ENCODE measurements at regions not wholly inside any gene's neighbourhood (a gene's known extent, or its start where the extent isn't known, plus 50 kb on each side); places are given as distances from the start of the nearest gene placed in this dataset.

DNA sequence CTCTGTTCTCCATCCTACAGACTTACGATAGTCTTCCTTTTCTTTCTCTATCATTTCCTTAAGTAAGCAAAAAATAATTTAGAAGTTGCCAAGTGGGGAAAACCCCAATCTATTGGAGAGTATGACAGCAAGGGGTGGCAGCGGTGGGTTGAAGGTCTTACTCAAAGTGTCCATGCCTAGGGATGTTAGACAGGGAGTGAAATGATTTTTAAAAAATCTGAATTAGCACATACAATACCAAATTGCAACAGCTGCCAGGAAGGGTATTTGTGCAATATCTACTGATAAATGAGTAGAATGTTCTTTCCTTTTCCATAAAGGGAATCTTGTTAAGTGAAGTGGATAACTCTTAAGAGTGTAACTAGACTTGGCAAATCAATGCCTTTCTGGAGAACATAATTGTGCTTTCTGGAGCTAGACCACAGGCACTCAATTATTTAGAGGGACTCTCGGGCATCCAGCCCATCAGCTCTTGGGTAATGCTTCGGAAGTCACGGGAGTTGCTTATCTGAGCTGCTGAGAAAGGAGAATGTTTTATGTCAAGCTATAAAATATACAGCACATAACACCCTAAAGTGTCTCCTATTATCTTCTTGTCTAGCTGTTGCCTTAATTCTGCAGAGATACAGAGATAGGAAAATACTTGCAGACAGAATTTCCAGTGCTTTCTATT, 151.5 kb downstream of the KCNJ2 start:
- H3K4me2 ChIP-seq (ENCODE audit: insufficient read depth in 1 of 2, low read depth in 2 of 2, low read length in 2 of 2) = no peak overlapping the region
- H2BK12ac ChIP-seq (ENCODE audit: low read depth, low read length) = no peak overlapping the region
- no peak overlapping the region for H3K9ac ChIP-seq (replicated peaks in 1 of 4; ENCODE audit: extremely low read depth in 1 of 4, low read depth in 3 of 4, low read length in 3 of 4)
- no peaks in the 10 kb centered on the region for H3K79me2 ChIP-seq (ENCODE audit: control insufficient read depth in 1 of 2, insufficient read depth in 2 of 2, low read length in 2 of 2)
- H3K27me3 ChIP-seq (replicated peaks in 1 of 4; ENCODE audit: control insufficient read depth in 3 of 4, extremely low read depth in 1 of 4, insufficient read depth in 3 of 4, low read length in 3 of 4) = no peaks in the 10 kb centered on the region
- no peak overlapping the region for H2AFZ ChIP-seq (ENCODE audit: low read length)
- H3K23ac ChIP-seq (ENCODE audit: insufficient read length) = no peak overlapping the region
- no peak overlapping the region for H3K27ac ChIP-seq (ENCODE audit: low read depth, low read length)
- H3K4ac ChIP-seq (replicated peaks; ENCODE audit: insufficient read length, low read depth, low read length) = no peak overlapping the region
- no peak overlapping the region for H2BK15ac ChIP-seq (ENCODE audit: low read length)
- no peak overlapping the region for H3K4me3 ChIP-seq (ENCODE audit: extremely low read depth in 1 of 4, insufficient read depth in 2 of 4, low read depth in 3 of 4, low read length in 4 of 4)
- no peak overlapping the region for H2BK20ac ChIP-seq (ENCODE audit: low read length)
- H4K91ac ChIP-seq (replicated peaks; ENCODE audit: insufficient read length, low read length) = no peak overlapping the region
- WGBS, 2 experiments (ENCODE audit: extremely low coverage in 1 of 2, insufficient coverage in 1 of 2, insufficient read length in 1 of 2, insufficient replicate concordance in 2 of 2, low coverage in 1 of 2, low lambda C conversion rate in 2 of 2, missing lambda C conversion rate in 1 of 2) = 88% methylated on average over 5 of the region's 5 CpGs; no CpG with 5 or more reads in 1 of the 2 experiments
- no peaks in the 10 kb centered on the region for H3K9me3 ChIP-seq (ENCODE audit: insufficient read depth in 2 of 2, low read depth in 1 of 2, low read length in 1 of 2)
- H2AK5ac ChIP-seq (ENCODE audit: low read depth, low read length) = no peak overlapping the region
- POLR2A ChIA-PET (ENCODE audit: partially characterized antibody) = no interaction called here
- no peaks in the 10 kb centered on the region for H4K20me1 ChIP-seq (replicated peaks in 1 of 2; ENCODE audit: control insufficient read depth in 1 of 2, insufficient read depth in 2 of 2, low read length in 2 of 2)
- no peaks in the 10 kb centered on the region for H3K23me2 ChIP-seq (ENCODE audit: low read depth, low read length)
- no peak overlapping the region for H3K56ac ChIP-seq (replicated peaks; ENCODE audit: insufficient read length, low read depth, low read length)
- CTCF ChIA-PET (ENCODE audit: partially characterized antibody) = interaction anchor here (1.0 kb wide), 1 partner anchor 712 kb away, joined by 3 read pairs; no protein-coding TSS in a partner anchor
- no peaks in the 10 kb centered on the region for H3K79me1 ChIP-seq (ENCODE audit: low read depth, low read length)
- no peaks in the 10 kb centered on the region for H3K4me1 ChIP-seq (replicated peaks in 1 of 4; ENCODE audit: control insufficient read depth in 3 of 4, insufficient read depth in 4 of 4, low read length in 3 of 4)
- DNase-seq (ENCODE audit: low read depth in 1 of 2, low spot score in 2 of 2) (no peak), FAIRE-seq (no peak)
- no peak overlapping the region for H3K14ac ChIP-seq (ENCODE audit: insufficient read length)
- H2BK5ac ChIP-seq (ENCODE audit: low read depth, low read length) = no peak overlapping the region
- H3K18ac ChIP-seq (ENCODE audit: extremely low read depth, low read length) = no peak overlapping the region
- H4K8ac ChIP-seq (ENCODE audit: extremely low read depth, insufficient read depth, low read length) = no peak overlapping the region
- H4K5ac ChIP-seq (ENCODE audit: insufficient read length, low read depth, low read length) = no peak overlapping the region
- H2BK120ac ChIP-seq (replicated peaks; ENCODE audit: low read depth, low read length) = no peak overlapping the region
- H3K36me3 ChIP-seq (ENCODE audit: control insufficient read depth in 2 of 4, insufficient read depth in 4 of 4, low read length in 3 of 4) = no peaks in the 10 kb centered on the region
- TF ChIP-seq, protein P1, sequence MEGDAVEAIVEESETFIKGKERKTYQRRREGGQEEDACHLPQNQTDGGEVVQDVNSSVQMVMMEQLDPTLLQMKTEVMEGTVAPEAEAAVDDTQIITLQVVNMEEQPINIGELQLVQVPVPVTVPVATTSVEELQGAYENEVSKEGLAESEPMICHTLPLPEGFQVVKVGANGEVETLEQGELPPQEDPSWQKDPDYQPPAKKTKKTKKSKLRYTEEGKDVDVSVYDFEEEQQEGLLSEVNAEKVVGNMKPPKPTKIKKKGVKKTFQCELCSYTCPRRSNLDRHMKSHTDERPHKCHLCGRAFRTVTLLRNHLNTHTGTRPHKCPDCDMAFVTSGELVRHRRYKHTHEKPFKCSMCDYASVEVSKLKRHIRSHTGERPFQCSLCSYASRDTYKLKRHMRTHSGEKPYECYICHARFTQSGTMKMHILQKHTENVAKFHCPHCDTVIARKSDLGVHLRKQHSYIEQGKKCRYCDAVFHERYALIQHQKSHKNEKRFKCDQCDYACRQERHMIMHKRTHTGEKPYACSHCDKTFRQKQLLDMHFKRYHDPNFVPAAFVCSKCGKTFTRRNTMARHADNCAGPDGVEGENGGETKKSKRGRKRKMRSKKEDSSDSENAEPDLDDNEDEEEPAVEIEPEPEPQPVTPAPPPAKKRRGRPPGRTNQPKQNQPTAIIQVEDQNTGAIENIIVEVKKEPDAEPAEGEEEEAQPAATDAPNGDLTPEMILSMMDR (IDR thresholded peaks at IDR 0.05; ENCODE audit: control extremely low read depth in 1 of 3, insufficient read depth in 1 of 3, low read depth in 1 of 3, low read length in 3 of 3) = no peak
- no peak for TF ChIP-seq CEBPB (IDR thresholded peaks at IDR 0.05; ENCODE audit: low read depth, low read length)
- no peak for TF ChIP-seq JUND (IDR thresholded peaks at IDR 0.05; ENCODE audit: low read length)
- TF ChIP-seq TCF12 (IDR thresholded peaks at IDR 0.05; ENCODE audit: low read depth, low read length) = no peak
- TF ChIP-seq RNF2 (IDR thresholded peaks at IDR 0.05; ENCODE audit: borderline replicate concordance, low read depth, low read length, missing control alignments, poor library complexity, severe bottlenecking) = no peak
- TF ChIP-seq POLR2AphosphoS5 (IDR thresholded peaks at IDR 0.05; ENCODE audit: low read depth, low read length) = no peak
- no peak for TF ChIP-seq NRF1 (IDR thresholded peaks at IDR 0.05; ENCODE audit: low read depth, low read length)
- no peak for TF ChIP-seq GTF2F1 (IDR thresholded peaks at IDR 0.05; ENCODE audit: borderline replicate concordance, low read depth, low read length)
- no peak for TF ChIP-seq ZNF274 (IDR thresholded peaks at IDR 0.05; ENCODE audit: borderline replicate concordance, extremely low read depth, low read length)
- TF ChIP-seq SIRT6 (IDR thresholded peaks at IDR 0.05; ENCODE audit: low read length) = no peak
- TF ChIP-seq HDAC6 (IDR thresholded peaks at IDR 0.05; ENCODE audit: low read depth, low read length) = no peak
- TF ChIP-seq POLR2A (IDR thresholded peaks at IDR 0.05; ENCODE audit: control extremely low read depth in 1 of 2, low read depth in 2 of 2, low read length in 2 of 2) = no peak
- TF ChIP-seq TBP (IDR thresholded peaks at IDR 0.05; ENCODE audit: low read depth, low read length) = no peak
